Stomach (tissue), 8 donors: ENCODE measurements at regions not wholly inside any gene's neighbourhood (a gene's known extent, or its start where the extent isn't known, plus 50 kb on each side); places are given as distances from the start of the nearest gene placed in this dataset.

Experiments
- DNase-seq, 2 donors: peaks; one replicate each; pipeline versions ENCODE4 v3.0.0 to v3.0.0-alpha.2; 2013 to 2019
- H3K27ac ChIP-seq, 5 donors: fragments of 200-600 bp in 4 of 5; sonication (generic) in 4 of 5; one replicate each; pipeline ENCODE4 v1.5.1; 2013 to 2019; ENCODE audit warnings: mild to moderate bottlenecking in 1 of 5, moderate library complexity in 1 of 5
- H3K27me3 ChIP-seq, 3 donors: fragments of 200-600 bp; sonication (generic); one replicate each; pipeline ENCODE4 v1.5.1; 2017 to 2019; ENCODE audit warnings: mixed run types in 1 of 3
- H3K36me3 ChIP-seq, 4 donors: fragments of 200-600 bp; sonication (generic); 1 replicate in 3 of 4; 2 replicates in 1 of 4; pipeline ENCODE4 v1.5.1; 2016 to 2019
- H3K4me1 ChIP-seq, 4 donors: fragments of 200-600 bp; sonication (generic); one replicate each; pipeline ENCODE4 v1.5.1; 2016 to 2019
- H3K4me3 ChIP-seq, 4 donors: fragments of 200-600 bp; sonication (generic) in 3 of 4; one replicate each; pipeline ENCODE4 v1.5.1; 2016 to 2019; ENCODE audit warnings: mild to moderate bottlenecking in 1 of 4
- H3K9me3 ChIP-seq, 4 donors: fragments of 200-600 bp; sonication (generic); one replicate each; pipeline ENCODE4 v1.5.1; 2016 to 2019
- EP300 ChIP-seq: sonication (generic); formaldehyde crosslinking; IDR thresholded peaks from one replicate; pipeline ENCODE4 v1.6.1; 2017; ENCODE audit warnings: antibody characterized with exemption
- POLR2A ChIP-seq, 4 donors: fragments of 450-650 bp; IDR thresholded peaks; one replicate each; pipeline ENCODE4 v1.6.1; 2016; ENCODE audit warnings: antibody characterized with exemption in 4 of 4, control low read depth in 2 of 4, mild to moderate bottlenecking in 1 of 4, moderate library complexity in 1 of 4
- POLR2AphosphoS5 ChIP-seq, 3 donors: sonication (generic); formaldehyde crosslinking; IDR thresholded peaks; one replicate each; pipeline ENCODE4 v1.6.1; 2016; ENCODE audit warnings: antibody characterized with exemption in 3 of 3
- WGBS, 5 donors: extraction: QIAGEN DNeasy Blood & Tissue Kit in 3 of 5; methylation state at CpG; one replicate each; pipeline versions ENCODE4 v1.1.5 to v1.1.7; 2013 to 2018; 5-methylcytosine and 5-hydroxymethylcytosine counted together
- intact Hi-C: fragments of 100-400 bp; cut with DNase I; formaldehyde crosslinking; loops from one replicate; pipeline ENCODE4 v1.15.1; 2023; ENCODE audit warnings: low total_unique reads
- TF ChIP-seq, protein P1 (sequence below), 7 experiments: fragments of 450-650 bp in 4 of 7; fragments of 200-600 bp in 3 of 7; sonication (generic) in 3 of 7; IDR thresholded peaks; one replicate each; pipeline ENCODE4 v1.5.1; 2016 to 2019; ENCODE audit warnings: antibody characterized with exemption in 7 of 7, control low read depth in 2 of 7, mild to moderate bottlenecking in 1 of 7
- donor health status: healthy with polysubstance abuse.
- donor health status: Bipolar disorder and iron deficiency.
- donor health status: healthy.

DNA sequence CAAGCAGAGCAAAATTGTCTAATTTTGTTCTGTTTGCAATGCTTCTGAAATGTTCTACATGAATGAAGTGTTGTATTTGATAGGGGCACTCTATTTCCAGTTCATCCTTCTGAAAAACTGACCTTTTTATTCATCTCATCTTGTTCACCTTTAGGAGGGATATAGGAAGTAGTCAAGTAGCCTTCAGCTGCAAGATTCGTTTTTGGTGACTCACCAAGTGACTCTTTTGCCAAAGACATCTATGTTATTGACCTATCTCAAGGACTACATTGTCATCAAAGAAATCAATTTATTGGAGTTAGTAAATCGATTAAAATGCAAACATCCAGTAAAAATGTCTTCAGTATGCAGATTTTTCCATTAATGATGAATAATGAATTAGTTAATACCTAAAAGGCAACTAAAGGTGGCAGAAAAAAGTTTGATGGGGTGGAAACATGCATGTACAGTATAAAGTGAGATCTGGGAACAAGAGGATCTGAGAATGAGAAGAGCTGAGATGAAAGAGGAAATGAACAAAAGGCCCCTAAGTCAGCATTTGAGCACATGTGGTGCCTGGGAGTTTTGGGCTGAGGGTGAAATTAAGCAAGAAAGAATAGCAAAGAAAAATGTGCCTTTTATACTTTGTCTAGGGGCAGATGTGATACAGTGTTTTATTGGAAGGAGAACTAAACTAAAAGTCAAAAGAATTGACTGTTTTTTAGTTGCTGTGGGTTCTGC, 255.1 kb upstream of the LINC00305 start:
- DNase-seq, result no peak
- Histone ChIP-seq H3K4me1 (no peaks in the 10 kb centered on the region), H3K4me3 (no peak overlapping the region), H3K27ac (no peak overlapping the region), H3K9me3 (no peaks in the 10 kb centered on the region), H3K36me3 (no peaks in the 10 kb centered on the region), H3K27me3 (no peaks in the 10 kb centered on the region)
- 55 to 70% (median 67%) methylated on average over 2 of the region's 2 CpGs for WGBS, 5 donors
- intact Hi-C loops, result no loop called here
- TF ChIP-seq, protein P1, sequence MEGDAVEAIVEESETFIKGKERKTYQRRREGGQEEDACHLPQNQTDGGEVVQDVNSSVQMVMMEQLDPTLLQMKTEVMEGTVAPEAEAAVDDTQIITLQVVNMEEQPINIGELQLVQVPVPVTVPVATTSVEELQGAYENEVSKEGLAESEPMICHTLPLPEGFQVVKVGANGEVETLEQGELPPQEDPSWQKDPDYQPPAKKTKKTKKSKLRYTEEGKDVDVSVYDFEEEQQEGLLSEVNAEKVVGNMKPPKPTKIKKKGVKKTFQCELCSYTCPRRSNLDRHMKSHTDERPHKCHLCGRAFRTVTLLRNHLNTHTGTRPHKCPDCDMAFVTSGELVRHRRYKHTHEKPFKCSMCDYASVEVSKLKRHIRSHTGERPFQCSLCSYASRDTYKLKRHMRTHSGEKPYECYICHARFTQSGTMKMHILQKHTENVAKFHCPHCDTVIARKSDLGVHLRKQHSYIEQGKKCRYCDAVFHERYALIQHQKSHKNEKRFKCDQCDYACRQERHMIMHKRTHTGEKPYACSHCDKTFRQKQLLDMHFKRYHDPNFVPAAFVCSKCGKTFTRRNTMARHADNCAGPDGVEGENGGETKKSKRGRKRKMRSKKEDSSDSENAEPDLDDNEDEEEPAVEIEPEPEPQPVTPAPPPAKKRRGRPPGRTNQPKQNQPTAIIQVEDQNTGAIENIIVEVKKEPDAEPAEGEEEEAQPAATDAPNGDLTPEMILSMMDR (IDR thresholded peaks at IDR 0.05), result no peak
- no peak for TF ChIP-seq POLR2A (IDR thresholded peaks at IDR 0.05)
- TF ChIP-seq EP300, result no peak
- TF ChIP-seq POLR2AphosphoS5 (IDR thresholded peaks at IDR 0.05), result no peak

DNA sequence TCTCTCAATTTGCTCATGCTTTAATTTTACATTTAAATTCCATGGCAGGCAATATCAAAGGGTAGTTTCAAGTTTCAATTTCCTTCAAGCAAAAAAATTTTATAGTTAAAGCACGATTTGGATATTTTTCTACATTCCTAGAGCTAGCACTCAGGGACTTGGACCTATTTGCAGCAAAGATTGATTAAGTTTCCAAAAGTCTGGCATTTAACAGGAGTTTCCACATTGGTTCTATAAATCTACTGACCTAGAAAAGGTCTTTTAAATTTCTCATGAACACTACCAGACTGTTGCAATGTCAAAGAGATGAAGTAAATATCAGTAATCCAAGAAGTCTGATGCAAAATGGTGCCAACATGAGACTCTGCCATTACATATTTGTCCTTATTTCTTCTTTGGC, 253.7 kb upstream of the LINC00305 start:
- peak in 1 of 2 donors; percentile 54 for DNase-seq
- WGBS, 5 donors, result 36 to 63% (median 57%) methylated on average over 1 of the region's 1 CpG
- H3K4me3 ChIP-seq, result no peak overlapping the region
- intact Hi-C loops, result no loop called here
- no peaks in the 10 kb centered on the region for H3K27me3 ChIP-seq
- H3K27ac ChIP-seq, result no peak overlapping the region
- H3K9me3 ChIP-seq, result no peaks in the 10 kb centered on the region
- H3K36me3 ChIP-seq, result no peaks in the 10 kb centered on the region
- TF ChIP-seq EP300, result no peak
- TF ChIP-seq POLR2AphosphoS5 (IDR thresholded peaks at IDR 0.05), result no peak
- TF ChIP-seq, protein P1 (IDR thresholded peaks at IDR 0.05), result no peak
- TF ChIP-seq POLR2A (IDR thresholded peaks at IDR 0.05), result no peak
- no peaks in the 10 kb centered on the region for H3K4me1 ChIP-seq

DNA sequence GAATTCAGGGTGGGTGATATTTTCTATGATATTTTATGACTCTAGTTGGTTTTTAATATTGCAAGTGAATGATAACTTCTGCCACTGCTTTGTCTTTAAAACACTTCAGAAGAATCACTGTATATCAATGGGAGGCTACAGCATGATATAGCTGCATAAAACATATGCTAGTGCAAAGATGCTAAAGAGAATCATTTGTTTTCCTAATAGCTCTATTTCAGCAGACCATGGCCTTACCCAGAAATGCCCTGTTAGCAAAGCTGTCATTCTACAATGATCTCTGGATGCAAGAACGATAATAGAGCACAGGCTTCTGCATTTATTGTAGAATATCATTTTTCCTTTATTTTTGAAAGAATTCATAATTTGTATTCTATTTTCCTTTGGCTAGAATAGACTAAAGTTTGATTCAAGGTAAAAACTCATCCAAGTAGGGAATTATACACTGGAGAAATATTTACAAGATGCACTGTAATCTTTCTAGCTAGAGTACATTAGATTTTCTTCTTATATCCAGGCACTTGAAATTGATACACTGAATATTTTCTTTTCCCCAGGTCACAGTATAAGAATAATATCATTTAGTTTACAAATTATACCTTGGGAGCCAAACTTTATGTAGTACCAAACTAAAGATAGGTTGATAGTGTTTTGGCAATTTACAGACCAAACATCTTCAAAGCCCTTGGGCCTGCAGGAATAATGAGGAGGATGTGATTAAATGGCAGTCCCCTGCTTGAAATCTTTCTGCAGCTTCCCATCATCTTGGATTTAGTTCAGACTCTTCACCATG, 252.6 kb upstream of the LINC00305 start:
- no peak overlapping the region for H3K27ac ChIP-seq
- no peak for DNase-seq
- H3K27me3 ChIP-seq, result no peaks in the 10 kb centered on the region
- H3K9me3 ChIP-seq, result no peaks in the 10 kb centered on the region
- intact Hi-C loops, result no loop called here
- TF ChIP-seq POLR2AphosphoS5 (IDR thresholded peaks at IDR 0.05), result no peak
- no peak for TF ChIP-seq POLR2A (IDR thresholded peaks at IDR 0.05)
- TF ChIP-seq, protein P1 (IDR thresholded peaks at IDR 0.05), result no peak
- TF ChIP-seq EP300, result no peak
- H3K4me1 ChIP-seq, result no peaks in the 10 kb centered on the region
- H3K4me3 ChIP-seq, result no peak overlapping the region
- H3K36me3 ChIP-seq, result no peaks in the 10 kb centered on the region
- WGBS, 5 donors, result 57 to 80% (median 72%) methylated on average over 1 of the region's 1 CpG

- no peak for DNase-seq
- no peak for TF ChIP-seq EP300
- intact Hi-C loops, result no loop called here
- 46 to 75% (median 67%) methylated on average over 3 of the region's 3 CpGs for WGBS, 5 donors
- Histone ChIP-seq H3K36me3 (no peaks in the 10 kb centered on the region), H3K4me1 (no peaks in the 10 kb centered on the region), H3K4me3 (no peak overlapping the region), H3K27me3 (no peaks in the 10 kb centered on the region), H3K27ac (no peak overlapping the region), H3K9me3 (no peaks in the 10 kb centered on the region)
Measured at GRCh38 chr18:64399566-64399965, 250.7 kb upstream of the LINC00305 start.

GRCh38 chr18:64398320-64398719, 249.4 kb upstream of the LINC00305 start:
- no peak for DNase-seq
- H3K9me3 ChIP-seq, result no peaks in the 10 kb centered on the region
- TF ChIP-seq, protein P1 (IDR thresholded peaks at IDR 0.05), result no peak
- TF ChIP-seq EP300, result no peak
- intact Hi-C loops, result no loop called here
- no peak overlapping the region for H3K4me3 ChIP-seq
- H3K27me3 ChIP-seq, result no peaks in the 10 kb centered on the region
- no peak overlapping the region for H3K27ac ChIP-seq
- no peaks in the 10 kb centered on the region for H3K4me1 ChIP-seq
- 47 to 80% (median 63%) methylated on average over 1 of the region's 1 CpG for WGBS, 5 donors
- no peaks in the 10 kb centered on the region for H3K36me3 ChIP-seq
